ENCODE measurements at regions not wholly inside any gene's neighbourhood (a gene's known extent, or its start where the extent isn't known, plus 50 kb on each side); places are given as distances from the start of the nearest gene placed in this dataset.

DNA sequence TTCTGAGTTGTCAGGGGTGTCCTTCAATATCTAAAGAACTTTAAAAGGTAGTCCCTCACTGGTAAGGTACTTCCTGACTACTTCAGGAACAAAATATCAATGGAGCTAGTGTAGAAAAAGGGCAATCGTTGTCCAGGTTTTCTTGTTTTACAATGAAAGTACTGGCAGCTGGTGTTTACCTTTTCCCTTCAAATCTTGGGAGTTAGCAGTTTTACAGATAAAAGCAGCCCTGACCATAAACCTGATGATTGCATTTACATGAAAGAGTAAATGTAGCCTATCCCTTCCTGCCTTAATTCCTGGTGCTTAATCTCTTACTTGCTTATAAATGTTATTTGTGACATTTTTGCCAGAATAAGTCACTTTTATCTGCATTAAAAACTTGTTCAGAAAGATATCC lies 559.9 kb upstream of the ARPP21 start:
- no peak overlapping the region for H3K4me3 Mint-ChIP-seq
- peaks cover 7% of the 10 kb centered on the region for H3K4me1 Mint-ChIP-seq
- ATAC-seq (no peak), DNase-seq (ENCODE audit: low spot score) (no peak)
- no peaks in the 10 kb centered on the region for H3K36me3 Mint-ChIP-seq
- no peaks in the 10 kb centered on the region; the same call in 1 of the 2 replicates for H3K9me3 Mint-ChIP-seq
- no peaks in the 10 kb centered on the region for H3K27me3 Mint-ChIP-seq (ENCODE audit: low read depth)
- TF ChIP-seq, protein P1, sequence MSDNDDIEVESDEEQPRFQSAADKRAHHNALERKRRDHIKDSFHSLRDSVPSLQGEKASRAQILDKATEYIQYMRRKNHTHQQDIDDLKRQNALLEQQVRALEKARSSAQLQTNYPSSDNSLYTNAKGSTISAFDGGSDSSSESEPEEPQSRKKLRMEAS (CRISPR knock-in tag; IDR thresholded peaks at IDR 0.05) = no peak
- TF ChIP-seq EMX1 (CRISPR knock-in tag; IDR thresholded peaks at IDR 0.05) (no peak), MXD4 (CRISPR knock-in tag; IDR thresholded peaks at IDR 0.05; ENCODE audit: borderline replicate concordance) (no peak), NFYB (CRISPR knock-in tag; conservative IDR thresholded peaks at IDR 0.05; ENCODE audit: low read depth) (no peak), TP53 (CRISPR knock-in tag; IDR thresholded peaks at IDR 0.05) (no peak), HMGA2 (CRISPR knock-in tag; IDR thresholded peaks at IDR 0.05) (no peak), TCF7 (CRISPR knock-in tag; IDR thresholded peaks at IDR 0.05; ENCODE audit: low read depth) (no peak), ELF4 (CRISPR knock-in tag; IDR thresholded peaks at IDR 0.05; ENCODE audit: low read depth) (no peak), JAZF1 (CRISPR knock-in tag; IDR thresholded peaks at IDR 0.05) (no peak), MYBL2 (CRISPR knock-in tag; IDR thresholded peaks at IDR 0.05) (no peak), GTF2I (CRISPR knock-in tag; conservative IDR thresholded peaks at IDR 0.05) (no peak)
- TF ChIP-seq, protein P2, sequence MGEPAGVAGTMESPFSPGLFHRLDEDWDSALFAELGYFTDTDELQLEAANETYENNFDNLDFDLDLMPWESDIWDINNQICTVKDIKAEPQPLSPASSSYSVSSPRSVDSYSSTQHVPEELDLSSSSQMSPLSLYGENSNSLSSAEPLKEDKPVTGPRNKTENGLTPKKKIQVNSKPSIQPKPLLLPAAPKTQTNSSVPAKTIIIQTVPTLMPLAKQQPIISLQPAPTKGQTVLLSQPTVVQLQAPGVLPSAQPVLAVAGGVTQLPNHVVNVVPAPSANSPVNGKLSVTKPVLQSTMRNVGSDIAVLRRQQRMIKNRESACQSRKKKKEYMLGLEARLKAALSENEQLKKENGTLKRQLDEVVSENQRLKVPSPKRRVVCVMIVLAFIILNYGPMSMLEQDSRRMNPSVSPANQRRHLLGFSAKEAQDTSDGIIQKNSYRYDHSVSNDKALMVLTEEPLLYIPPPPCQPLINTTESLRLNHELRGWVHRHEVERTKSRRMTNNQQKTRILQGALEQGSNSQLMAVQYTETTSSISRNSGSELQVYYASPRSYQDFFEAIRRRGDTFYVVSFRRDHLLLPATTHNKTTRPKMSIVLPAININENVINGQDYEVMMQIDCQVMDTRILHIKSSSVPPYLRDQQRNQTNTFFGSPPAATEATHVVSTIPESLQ (CRISPR knock-in tag; IDR thresholded peaks at IDR 0.05) = no peak
- TF ChIP-seq, protein P3, sequence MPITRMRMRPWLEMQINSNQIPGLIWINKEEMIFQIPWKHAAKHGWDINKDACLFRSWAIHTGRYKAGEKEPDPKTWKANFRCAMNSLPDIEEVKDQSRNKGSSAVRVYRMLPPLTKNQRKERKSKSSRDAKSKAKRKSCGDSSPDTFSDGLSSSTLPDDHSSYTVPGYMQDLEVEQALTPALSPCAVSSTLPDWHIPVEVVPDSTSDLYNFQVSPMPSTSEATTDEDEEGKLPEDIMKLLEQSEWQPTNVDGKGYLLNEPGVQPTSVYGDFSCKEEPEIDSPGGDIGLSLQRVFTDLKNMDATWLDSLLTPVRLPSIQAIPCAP (CRISPR knock-in tag; IDR thresholded peaks at IDR 0.05) = no peak
- TF ChIP-seq, protein P4, sequence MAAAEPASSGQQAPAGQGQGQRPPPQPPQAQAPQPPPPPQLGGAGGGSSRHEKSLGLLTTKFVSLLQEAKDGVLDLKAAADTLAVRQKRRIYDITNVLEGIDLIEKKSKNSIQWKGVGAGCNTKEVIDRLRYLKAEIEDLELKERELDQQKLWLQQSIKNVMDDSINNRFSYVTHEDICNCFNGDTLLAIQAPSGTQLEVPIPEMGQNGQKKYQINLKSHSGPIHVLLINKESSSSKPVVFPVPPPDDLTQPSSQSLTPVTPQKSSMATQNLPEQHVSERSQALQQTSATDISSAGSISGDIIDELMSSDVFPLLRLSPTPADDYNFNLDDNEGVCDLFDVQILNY (CRISPR knock-in tag; IDR thresholded peaks at IDR 0.05) = no peak
- ChIA-PET CTCF (no interaction called here), POLR2A (no interaction called here)
- no peak overlapping the region for H3K27ac Mint-ChIP-seq

DNA sequence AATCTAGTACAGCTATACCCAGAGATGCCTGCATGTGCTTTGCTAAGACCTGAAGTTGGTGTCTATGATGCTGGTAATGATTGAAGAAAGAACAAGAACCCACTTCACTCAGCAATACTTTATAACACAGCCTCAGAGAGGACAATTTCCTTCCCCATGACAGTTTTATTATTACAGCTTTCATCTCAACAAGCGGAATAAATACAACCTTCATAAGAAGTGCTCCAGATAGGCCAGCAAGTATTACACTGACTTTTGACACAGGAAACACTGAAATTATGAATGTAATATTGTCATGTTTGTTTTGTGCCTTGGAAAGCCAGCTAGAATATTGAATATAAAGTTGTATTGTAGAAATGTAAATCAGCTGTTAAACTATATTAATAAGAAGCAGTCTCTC lies 557.4 kb upstream of the ARPP21 start:
- Mint-ChIP-seq H3K27ac (no peak overlapping the region), H3K4me1 (peaks cover 7% of the 10 kb centered on the region), H3K36me3 (no peaks in the 10 kb centered on the region), H3K4me3 (no peak overlapping the region), H3K9me3 (peaks cover 5% of the 10 kb centered on the region), H3K27me3 (ENCODE audit: low read depth) (no peaks in the 10 kb centered on the region)
- ATAC-seq (no peak), DNase-seq (ENCODE audit: low spot score) (no peak)
- CTCF ChIA-PET = no interaction called here
- POLR2A ChIA-PET = no interaction called here
- no peak for TF ChIP-seq IRF2 (CRISPR knock-in tag; IDR thresholded peaks at IDR 0.05; ENCODE audit: borderline replicate concordance, low read depth)
- no peak for TF ChIP-seq GTF2I (CRISPR knock-in tag; conservative IDR thresholded peaks at IDR 0.05)
- TF ChIP-seq, protein P5, sequence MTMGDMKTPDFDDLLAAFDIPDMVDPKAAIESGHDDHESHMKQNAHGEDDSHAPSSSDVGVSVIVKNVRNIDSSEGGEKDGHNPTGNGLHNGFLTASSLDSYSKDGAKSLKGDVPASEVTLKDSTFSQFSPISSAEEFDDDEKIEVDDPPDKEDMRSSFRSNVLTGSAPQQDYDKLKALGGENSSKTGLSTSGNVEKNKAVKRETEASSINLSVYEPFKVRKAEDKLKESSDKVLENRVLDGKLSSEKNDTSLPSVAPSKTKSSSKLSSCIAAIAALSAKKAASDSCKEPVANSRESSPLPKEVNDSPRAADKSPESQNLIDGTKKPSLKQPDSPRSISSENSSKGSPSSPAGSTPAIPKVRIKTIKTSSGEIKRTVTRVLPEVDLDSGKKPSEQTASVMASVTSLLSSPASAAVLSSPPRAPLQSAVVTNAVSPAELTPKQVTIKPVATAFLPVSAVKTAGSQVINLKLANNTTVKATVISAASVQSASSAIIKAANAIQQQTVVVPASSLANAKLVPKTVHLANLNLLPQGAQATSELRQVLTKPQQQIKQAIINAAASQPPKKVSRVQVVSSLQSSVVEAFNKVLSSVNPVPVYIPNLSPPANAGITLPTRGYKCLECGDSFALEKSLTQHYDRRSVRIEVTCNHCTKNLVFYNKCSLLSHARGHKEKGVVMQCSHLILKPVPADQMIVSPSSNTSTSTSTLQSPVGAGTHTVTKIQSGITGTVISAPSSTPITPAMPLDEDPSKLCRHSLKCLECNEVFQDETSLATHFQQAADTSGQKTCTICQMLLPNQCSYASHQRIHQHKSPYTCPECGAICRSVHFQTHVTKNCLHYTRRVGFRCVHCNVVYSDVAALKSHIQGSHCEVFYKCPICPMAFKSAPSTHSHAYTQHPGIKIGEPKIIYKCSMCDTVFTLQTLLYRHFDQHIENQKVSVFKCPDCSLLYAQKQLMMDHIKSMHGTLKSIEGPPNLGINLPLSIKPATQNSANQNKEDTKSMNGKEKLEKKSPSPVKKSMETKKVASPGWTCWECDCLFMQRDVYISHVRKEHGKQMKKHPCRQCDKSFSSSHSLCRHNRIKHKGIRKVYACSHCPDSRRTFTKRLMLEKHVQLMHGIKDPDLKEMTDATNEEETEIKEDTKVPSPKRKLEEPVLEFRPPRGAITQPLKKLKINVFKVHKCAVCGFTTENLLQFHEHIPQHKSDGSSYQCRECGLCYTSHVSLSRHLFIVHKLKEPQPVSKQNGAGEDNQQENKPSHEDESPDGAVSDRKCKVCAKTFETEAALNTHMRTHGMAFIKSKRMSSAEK (CRISPR knock-in tag; IDR thresholded peaks at IDR 0.05; ENCODE audit: borderline replicate concordance) = no peak
- TF ChIP-seq SMAD3 (CRISPR knock-in tag; IDR thresholded peaks at IDR 0.05; ENCODE audit: borderline replicate concordance) = no peak
- no peak for TF ChIP-seq TEAD4 (CRISPR knock-in tag; IDR thresholded peaks at IDR 0.05)
- TF ChIP-seq, protein P6, sequence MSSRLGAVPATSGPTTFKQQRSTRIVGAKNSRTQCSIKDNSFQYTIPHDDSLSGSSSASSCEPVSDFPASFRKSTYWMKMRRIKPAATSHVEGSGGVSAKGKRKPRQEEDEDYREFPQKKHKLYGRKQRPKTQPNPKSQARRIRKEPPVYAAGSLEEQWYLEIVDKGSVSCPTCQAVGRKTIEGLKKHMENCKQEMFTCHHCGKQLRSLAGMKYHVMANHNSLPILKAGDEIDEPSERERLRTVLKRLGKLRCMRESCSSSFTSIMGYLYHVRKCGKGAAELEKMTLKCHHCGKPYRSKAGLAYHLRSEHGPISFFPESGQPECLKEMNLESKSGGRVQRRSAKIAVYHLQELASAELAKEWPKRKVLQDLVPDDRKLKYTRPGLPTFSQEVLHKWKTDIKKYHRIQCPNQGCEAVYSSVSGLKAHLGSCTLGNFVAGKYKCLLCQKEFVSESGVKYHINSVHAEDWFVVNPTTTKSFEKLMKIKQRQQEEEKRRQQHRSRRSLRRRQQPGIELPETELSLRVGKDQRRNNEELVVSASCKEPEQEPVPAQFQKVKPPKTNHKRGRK (CRISPR knock-in tag; IDR thresholded peaks at IDR 0.05; ENCODE audit: borderline replicate concordance) = no peak
- no peak for TF ChIP-seq ZNF416 (CRISPR knock-in tag; IDR thresholded peaks at IDR 0.05)
- TF ChIP-seq, protein P7, sequence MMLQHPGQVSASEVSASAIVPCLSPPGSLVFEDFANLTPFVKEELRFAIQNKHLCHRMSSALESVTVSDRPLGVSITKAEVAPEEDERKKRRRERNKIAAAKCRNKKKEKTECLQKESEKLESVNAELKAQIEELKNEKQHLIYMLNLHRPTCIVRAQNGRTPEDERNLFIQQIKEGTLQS (CRISPR knock-in tag; conservative IDR thresholded peaks at IDR 0.05) = no peak
- TF ChIP-seq, protein P8, sequence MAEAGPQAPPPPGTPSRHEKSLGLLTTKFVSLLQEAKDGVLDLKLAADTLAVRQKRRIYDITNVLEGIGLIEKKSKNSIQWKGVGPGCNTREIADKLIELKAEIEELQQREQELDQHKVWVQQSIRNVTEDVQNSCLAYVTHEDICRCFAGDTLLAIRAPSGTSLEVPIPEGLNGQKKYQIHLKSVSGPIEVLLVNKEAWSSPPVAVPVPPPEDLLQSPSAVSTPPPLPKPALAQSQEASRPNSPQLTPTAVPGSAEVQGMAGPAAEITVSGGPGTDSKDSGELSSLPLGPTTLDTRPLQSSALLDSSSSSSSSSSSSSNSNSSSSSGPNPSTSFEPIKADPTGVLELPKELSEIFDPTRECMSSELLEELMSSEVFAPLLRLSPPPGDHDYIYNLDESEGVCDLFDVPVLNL (CRISPR knock-in tag; IDR thresholded peaks at IDR 0.05; ENCODE audit: borderline replicate concordance, low read depth) = no peak
- no peak for TF ChIP-seq ZNF396 (CRISPR knock-in tag; IDR thresholded peaks at IDR 0.05; ENCODE audit: borderline replicate concordance)

Measured in WTC11 (cell line).